ENCODE measurements at regions not wholly inside any gene's neighbourhood (a gene's known extent, or its start where the extent isn't known, plus 50 kb on each side); places are given as distances from the start of the nearest gene placed in this dataset.

GRCh38 chr1:11362547-11363021, 89.6 kb downstream of the UBIAD1 start:
- Histone ChIP-seq H3K27ac (ENCODE audit: low read depth, low read length, poor library complexity, severe bottlenecking) (no peak overlapping the region), H4K20me1 (ENCODE audit: insufficient read depth, low read length) (no peaks in the 10 kb centered on the region), H3K4me2 (ENCODE audit: low read length) (no peak overlapping the region), H3K9me2 (ENCODE audit: insufficient read depth, low read length) (no peaks in the 10 kb centered on the region), H2AFZ (ENCODE audit: low read length) (no peak overlapping the region), H3K4me3 (ENCODE audit: low read depth, low read length, poor library complexity, severe bottlenecking) (no peak overlapping the region), H3K4me1 (ENCODE audit: insufficient read depth, low read length, poor library complexity, severe bottlenecking) (no peaks in the 10 kb centered on the region), H3K9me3 (ENCODE audit: low read length) (no peaks in the 10 kb centered on the region), H3K36me3 (ENCODE audit: insufficient read depth, low read length) (no peaks in the 10 kb centered on the region), H3K79me2 (ENCODE audit: insufficient read depth, low read depth, low read length) (no peaks in the 10 kb centered on the region)
- POLR2A ChIA-PET: no interaction called here
- DNase-seq (ENCODE audit: low spot score): no peak
- CTCF ChIA-PET (ENCODE audit: unreplicated experiment): interaction anchor here (0.6 kb wide), 1 partner anchor 42 kb away, joined by 3 read pairs; no protein-coding TSS in a partner anchor
- intact Hi-C loops (cut with micrococcal nuclease; ENCODE audit: unreplicated experiment): no loop called here
- no TSS peak for BruUV-seq (replicated peaks)
- TF ChIP-seq EZH2phosphoT487 (IDR thresholded peaks at IDR 0.05; ENCODE audit: borderline replicate concordance, low read depth, low read length) (no peak), CTCF (conservative IDR thresholded peaks at IDR 0.05; ENCODE audit: low read length) (no peak)

GRCh38 chr1:11364170-11364569, 91.2 kb downstream of the UBIAD1 start:
- H3K27ac ChIP-seq (ENCODE audit: low read depth, low read length, poor library complexity, severe bottlenecking): no peak overlapping the region
- TF ChIP-seq CTCF (conservative IDR thresholded peaks at IDR 0.05; ENCODE audit: low read length): peak; percentile 58
- TF ChIP-seq EZH2phosphoT487 (IDR thresholded peaks at IDR 0.05; ENCODE audit: borderline replicate concordance, low read depth, low read length): no peak
- intact Hi-C loops (cut with micrococcal nuclease; ENCODE audit: unreplicated experiment): no loop called here
- peak; percentile 23 for DNase-seq (ENCODE audit: low spot score)
- no peaks in the 10 kb centered on the region for H3K36me3 ChIP-seq (ENCODE audit: insufficient read depth, low read length)
- H3K4me3 ChIP-seq (ENCODE audit: low read depth, low read length, poor library complexity, severe bottlenecking): no peak overlapping the region
- POLR2A ChIA-PET: no interaction called here
- H2AFZ ChIP-seq (ENCODE audit: low read length): no peak overlapping the region
- no peaks in the 10 kb centered on the region for H3K4me1 ChIP-seq (ENCODE audit: insufficient read depth, low read length, poor library complexity, severe bottlenecking)
- CTCF ChIA-PET (ENCODE audit: unreplicated experiment): interaction anchor here (0.5 to 1.1 kb wide), 2 partner anchors 9 to 329 kb away, joined by 3 to 4 read pairs; no protein-coding TSS in a partner anchor
- no peaks in the 10 kb centered on the region for H3K9me2 ChIP-seq (ENCODE audit: insufficient read depth, low read length)
- H4K20me1 ChIP-seq (ENCODE audit: insufficient read depth, low read length): no peaks in the 10 kb centered on the region
- BruUV-seq (replicated peaks): no TSS peak
- no peaks in the 10 kb centered on the region for H3K9me3 ChIP-seq (ENCODE audit: low read length)
- H3K79me2 ChIP-seq (ENCODE audit: insufficient read depth, low read depth, low read length): no peaks in the 10 kb centered on the region
- no peak overlapping the region for H3K4me2 ChIP-seq (ENCODE audit: low read length)

- intact Hi-C loops (cut with micrococcal nuclease; ENCODE audit: unreplicated experiment): no loop called here
Measured at GRCh38 chr1:11365744-11366387, 92.9 kb downstream of the UBIAD1 start.

More at GRCh38 chr1:11365744-11366387, 92.9 kb downstream of the UBIAD1 start:
- DNase-seq (ENCODE audit: low spot score): no peak
- CTCF ChIA-PET (ENCODE audit: unreplicated experiment): no interaction called here
- Histone ChIP-seq H3K27ac (ENCODE audit: low read depth, low read length, poor library complexity, severe bottlenecking) (no peak overlapping the region), H3K9me3 (ENCODE audit: low read length) (no peaks in the 10 kb centered on the region), H3K36me3 (ENCODE audit: insufficient read depth, low read length) (no peaks in the 10 kb centered on the region), H3K79me2 (ENCODE audit: insufficient read depth, low read depth, low read length) (no peaks in the 10 kb centered on the region), H3K4me3 (ENCODE audit: low read depth, low read length, poor library complexity, severe bottlenecking) (no peak overlapping the region), H3K9me2 (ENCODE audit: insufficient read depth, low read length) (no peaks in the 10 kb centered on the region), H4K20me1 (ENCODE audit: insufficient read depth, low read length) (no peaks in the 10 kb centered on the region), H2AFZ (ENCODE audit: low read length) (no peak overlapping the region), H3K4me2 (ENCODE audit: low read length) (no peak overlapping the region), H3K4me1 (ENCODE audit: insufficient read depth, low read length, poor library complexity, severe bottlenecking) (no peaks in the 10 kb centered on the region)
- POLR2A ChIA-PET: no interaction called here
- TF ChIP-seq CTCF (conservative IDR thresholded peaks at IDR 0.05; ENCODE audit: low read length) (no peak), EZH2phosphoT487 (IDR thresholded peaks at IDR 0.05; ENCODE audit: borderline replicate concordance, low read depth, low read length) (no peak)
- BruUV-seq (replicated peaks): no TSS peak

Measured in OCI-LY7 (cell line).